ENCODE measurements at regions not wholly inside any gene's neighbourhood (a gene's known extent, or its start where the extent isn't known, plus 50 kb on each side); places are given as distances from the start of the nearest gene placed in this dataset.

DNA sequence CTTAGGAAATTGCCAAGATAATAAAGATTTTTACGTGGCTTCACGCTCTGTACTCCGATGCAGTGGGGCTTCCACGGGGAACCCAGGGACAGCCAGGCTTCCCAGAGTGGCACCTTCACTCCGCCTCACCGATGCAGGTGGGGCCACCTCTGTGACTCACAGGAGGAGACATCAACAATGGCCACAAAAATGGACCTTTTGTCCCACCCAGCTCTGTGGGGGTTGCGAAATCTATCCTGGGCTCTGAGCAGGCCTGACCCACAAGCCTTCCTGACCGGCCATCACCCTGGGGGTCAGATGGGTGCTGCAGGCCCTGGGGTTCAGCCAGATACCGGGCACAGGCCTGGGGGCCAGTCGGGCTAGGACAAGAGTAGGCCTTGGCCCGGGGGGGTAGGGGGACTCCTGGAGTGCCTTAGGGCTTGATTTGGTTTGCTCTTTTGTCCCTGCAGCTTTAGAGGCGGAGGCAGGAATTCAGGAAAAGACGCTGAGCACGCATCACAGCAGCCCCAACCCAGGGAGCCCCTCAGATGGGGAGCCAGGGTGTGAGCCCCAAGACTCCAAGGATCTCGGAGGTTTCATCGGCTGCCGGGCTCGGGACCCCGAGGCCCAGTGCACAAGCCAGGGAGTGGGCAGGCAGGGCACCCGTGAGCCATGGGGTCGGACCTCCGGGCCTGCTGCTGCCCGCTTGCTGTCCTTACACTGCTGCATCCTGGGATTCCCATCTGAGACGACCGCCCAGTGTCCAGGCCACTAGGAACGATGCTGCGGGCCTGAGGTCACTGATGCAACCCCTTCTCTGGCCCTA, 136.5 kb upstream of the NKX1-1 start:
- no peak for DNase-seq (ENCODE audit: low read depth)

DNA sequence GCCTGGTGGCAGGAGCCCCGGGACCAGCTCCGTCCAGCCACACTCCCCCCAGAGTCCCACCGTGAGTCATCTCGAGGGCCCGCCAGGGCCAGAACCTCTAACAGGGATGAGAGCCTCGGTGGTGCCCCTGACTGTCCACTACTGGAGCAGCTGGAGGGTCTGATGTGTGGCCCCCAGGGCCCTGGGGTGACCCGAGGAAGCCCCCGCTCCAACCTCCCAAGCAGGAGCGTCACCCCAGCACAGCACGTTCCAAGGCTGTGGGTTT, 135.9 kb upstream of the NKX1-1 start:
- DNase-seq (ENCODE audit: low read depth): no peak

- no peak for DNase-seq (ENCODE audit: low read depth)
Measured at GRCh38 chr4:1541449-1542225, 135.4 kb upstream of the NKX1-1 start.

- no peak for DNase-seq (ENCODE audit: low read depth)
Measured at GRCh38 chr4:1540601-1541375, 134.5 kb upstream of the NKX1-1 start.

DNA sequence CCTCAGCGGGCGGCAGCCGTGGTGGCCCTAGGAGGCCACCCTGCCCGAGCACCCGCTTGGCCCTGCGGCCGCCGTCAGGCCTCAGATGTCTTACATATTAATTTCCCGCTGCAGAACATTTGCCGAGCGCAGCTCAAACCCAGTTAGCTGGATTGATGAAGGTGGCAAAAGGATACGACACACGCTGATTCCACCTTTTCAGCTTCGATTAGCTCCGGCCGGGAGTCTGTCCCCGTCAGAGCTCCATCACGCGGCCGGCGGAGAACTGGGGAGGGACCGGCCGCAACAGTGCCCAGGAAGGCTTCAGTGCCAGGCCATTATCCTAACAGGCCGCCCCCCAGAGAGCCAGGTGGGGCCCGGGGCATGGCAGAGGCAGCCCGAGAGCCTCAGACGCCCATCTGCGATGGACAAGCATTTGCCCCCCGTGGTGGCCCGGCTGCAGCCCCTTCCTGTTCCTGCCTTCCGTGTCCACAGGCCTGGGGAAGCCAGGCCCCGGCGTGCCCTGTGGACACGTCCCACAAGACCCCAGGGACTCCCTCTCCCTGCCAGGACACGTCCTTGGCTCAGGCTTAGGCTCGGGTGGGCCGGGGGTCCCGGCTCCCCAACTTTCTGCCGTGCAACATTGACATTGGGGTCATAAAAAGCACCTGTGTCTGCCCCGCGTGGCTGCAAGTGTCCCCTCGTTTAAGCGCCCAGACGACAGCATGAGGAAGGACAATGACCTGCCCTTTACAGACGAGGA, 133.8 kb upstream of the NKX1-1 start:
- no peak for DNase-seq (ENCODE audit: low read depth)

DNA sequence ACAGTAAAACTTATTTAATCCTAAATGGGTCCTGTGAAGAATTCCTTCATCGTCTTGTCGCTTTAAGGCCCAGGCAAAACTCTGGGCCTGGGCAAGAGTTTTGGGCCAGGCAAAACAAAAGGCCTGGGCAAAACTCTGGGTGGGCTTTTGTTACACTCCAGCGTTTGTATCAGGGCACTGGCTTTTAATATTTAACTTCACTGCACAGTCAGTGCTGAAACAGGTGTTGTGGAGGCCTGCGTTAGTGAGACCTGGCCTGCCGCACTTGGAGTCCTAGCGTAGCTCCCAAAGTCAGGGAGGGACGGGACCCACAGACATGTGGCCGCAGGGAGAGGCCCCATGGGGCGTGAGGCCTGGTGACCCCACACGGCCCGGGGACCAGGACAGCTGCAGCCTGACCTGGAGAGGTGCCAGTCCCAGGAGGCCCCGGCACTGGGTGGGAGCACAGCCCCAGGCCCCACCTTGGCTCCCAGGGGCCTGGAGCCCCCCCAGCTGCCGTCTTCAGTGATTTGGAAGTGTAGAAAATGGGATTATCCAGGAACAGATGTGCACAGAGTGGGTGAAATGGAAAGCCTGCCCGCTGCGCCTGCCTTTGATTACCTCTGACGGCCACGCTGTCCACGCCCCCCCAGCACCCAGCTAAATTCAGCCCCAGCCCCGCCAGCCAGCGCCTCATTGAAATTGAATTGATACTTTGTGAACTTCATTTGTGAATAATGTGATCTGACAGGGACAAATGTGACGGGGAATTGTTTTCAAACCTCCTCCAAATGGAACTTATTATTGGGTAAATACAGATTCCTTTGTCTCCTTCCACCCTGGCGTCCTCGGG, 132.9 kb upstream of the NKX1-1 start:
- DNase-seq (ENCODE audit: low read depth): no peak

GRCh38 chr4:1538096-1538410, 131.8 kb upstream of the NKX1-1 start:
- DNase-seq (ENCODE audit: low read depth): no peak

GRCh38 chr4:1537410-1538095, 131.3 kb upstream of the NKX1-1 start:
- DNase-seq (ENCODE audit: low read depth): no peak

- DNase-seq (ENCODE audit: low read depth): no peak
Measured at GRCh38 chr4:1536579-1537409, 130.6 kb upstream of the NKX1-1 start.

DNA sequence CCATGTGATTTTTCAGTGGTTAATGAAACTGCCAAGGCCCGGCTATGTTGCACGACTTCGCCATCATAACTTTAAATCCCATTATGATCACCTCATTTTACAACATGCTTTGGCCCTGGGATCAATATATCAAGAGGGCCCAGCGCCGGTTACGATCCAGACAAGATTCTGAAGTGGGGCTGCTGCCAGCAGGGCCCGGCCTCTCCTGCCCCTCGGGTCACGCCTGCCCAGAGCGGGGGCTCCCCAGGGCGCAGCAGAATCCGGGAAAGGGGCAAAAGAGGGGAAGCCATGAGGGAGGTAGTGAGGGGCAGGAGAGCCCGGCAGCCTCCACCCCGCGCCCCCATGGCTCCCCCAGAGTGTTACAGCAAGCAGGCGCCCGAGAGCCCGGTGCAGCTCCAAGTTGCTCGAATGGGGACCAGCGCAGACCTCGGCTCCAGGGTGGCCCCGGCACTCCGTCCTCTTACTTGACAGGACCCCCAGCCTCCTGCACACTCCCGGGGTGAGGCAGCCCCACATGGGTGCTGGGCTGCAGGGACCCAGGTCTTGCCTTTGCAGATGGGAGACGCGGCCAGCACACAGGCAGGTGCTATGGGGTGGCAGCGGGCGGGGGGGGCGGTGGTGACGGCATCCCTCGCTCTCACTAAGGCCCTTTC, 129.8 kb upstream of the NKX1-1 start:
- DNase-seq (ENCODE audit: low read depth): no peak

DNA sequence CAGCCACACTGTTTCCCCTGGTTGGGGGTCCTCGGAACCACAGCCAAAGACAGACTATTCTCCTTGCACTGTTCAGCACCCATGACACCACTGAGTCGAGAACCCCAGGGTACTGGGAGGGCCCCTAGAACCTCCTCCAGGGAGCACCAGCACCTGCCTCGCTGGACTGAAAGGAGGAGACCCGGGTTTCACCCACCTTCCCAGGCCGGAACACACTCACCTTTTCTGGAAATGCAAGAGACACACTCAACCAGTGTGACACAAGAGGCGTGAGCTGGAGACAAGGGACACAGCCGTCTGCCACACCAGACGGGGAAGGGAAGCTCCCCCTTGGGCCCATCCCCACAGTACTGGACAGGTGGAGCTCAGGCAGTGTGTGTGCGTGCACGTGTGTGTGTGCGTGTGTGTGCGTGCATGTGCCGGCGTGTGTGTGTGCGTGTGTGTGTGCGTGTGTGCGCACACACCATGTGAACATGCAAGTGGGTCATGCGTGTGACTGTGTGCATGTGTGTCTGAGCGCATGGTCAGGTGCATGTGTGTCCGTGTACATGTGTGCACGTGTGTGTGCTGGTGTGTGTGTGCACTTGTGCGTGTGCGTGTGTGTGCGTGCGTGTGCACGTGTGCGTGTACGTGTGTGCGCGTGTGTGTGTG, 128.8 kb upstream of the NKX1-1 start:
- no peak for DNase-seq (ENCODE audit: low read depth)

GRCh38 chr4:1534095-1534872, 128.0 kb upstream of the NKX1-1 start:
- DNase-seq (ENCODE audit: low read depth): no peak

DNA sequence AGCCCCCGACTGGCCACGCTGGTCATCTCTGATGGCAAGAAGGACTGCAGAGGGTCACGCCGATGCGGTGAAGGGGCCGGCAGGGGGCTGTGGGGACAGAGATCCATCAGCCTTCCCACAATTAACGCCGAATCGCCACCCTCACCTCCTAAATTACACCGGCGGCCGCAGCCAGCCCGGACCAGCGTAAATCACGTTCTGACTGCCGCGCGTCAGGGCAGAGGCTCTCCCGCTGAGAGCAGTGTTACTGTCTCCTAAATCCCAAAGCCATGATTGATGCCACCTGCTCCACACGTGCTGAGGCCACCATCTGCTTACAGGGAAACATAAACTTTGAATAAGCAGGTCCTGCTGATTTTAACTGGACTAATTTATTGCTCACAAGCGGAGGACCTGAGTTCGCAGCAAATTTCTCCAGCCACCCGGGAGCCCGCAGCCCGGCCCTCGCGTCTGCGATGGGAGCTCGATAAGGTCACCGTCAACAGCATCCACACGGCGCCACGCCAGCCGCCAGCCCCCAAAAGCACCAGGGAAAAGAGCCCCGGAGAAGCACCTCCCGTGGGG, 127.3 kb upstream of the NKX1-1 start:
- DNase-seq (ENCODE audit: low read depth): no peak

DNA sequence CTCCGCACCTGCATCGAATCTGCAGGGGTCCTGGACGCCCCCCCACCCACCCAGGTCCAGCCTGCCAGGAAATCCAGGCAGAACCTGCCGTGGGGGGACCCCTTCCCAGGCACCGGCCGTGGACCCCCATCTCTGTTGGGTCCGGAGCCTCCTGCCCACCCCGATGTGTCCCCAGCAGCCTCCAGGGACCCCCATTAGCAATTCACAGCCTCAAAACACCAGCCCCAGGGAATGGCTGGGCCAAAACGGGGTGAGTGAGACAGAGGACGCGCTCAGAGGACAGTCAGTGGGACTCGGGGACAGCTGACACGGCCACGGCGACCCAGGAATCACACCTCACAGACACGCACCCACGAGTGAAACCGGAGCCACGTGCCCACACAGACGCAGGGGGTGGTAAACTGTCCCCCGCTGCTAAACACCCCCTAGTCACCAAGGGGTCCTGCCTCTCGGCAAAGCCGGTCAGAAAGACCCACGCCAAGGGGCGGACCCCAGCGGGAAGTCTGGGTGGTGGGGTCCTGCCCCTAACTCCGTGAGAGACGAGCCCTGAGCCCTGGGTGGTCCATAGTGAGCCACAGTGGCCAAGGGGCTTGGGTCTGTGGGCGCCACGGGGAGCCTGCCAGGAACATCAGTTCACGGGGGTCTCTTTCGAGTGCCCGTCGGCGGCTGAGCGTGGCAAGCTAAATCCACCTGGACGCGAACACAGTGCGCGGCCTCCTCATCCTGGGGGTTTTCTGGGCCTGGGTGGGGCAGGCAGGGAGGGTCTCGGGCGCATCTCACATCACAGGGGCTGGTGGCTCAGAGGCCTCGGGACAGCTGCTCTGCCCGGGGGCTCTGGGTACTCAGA, 126.5 kb upstream of the NKX1-1 start:
- DNase-seq (ENCODE audit: low read depth): no peak

- DNase-seq (ENCODE audit: low read depth): no peak
Measured at GRCh38 chr4:1531683-1532548, 125.7 kb upstream of the NKX1-1 start.

GRCh38 chr4:1530356-1530755, 124.1 kb upstream of the NKX1-1 start:
- no peak for DNase-seq (ENCODE audit: low read depth)

Measured in stimulated activated CD8-positive, alpha-beta memory T cell treated with anti-CD3 and anti-CD28 coated beads, Interleukin-4, amount 100 ng/mL, for 24 hours (primary cell).